ENCODE measurements at regions not wholly inside any gene's neighbourhood (a gene's known extent, or its start where the extent isn't known, plus 50 kb on each side); places are given as distances from the start of the nearest gene placed in this dataset.
"Not testable (repeated sequence)": the region's sequence is repeated elsewhere in the genome, so short reads cannot be mapped to it uniquely, and the experiment has no call there.

GRCh38 chr9:135403733-135404450 is 75.7 kb upstream of the PPP1R26 start:
- peak; percentile 89 for DNase-seq
- Histone ChIP-seq H3K4me3 (ENCODE audit: low read depth, low read length) (no peak overlapping the region), H3K27me3 (no peaks in the 10 kb centered on the region), H3K9me3 (no peaks in the 10 kb centered on the region), H3K4me1 (peaks cover 18% of the 10 kb centered on the region), H3K36me3 (no peaks in the 10 kb centered on the region)
- TF ChIP-seq CTCF (IDR thresholded peaks at IDR 0.05; ENCODE audit: low read depth, low read length): no peak

GRCh38 chr9:135404451-135405144 is 75.0 kb upstream of the PPP1R26 start:
- H3K9me3 ChIP-seq: no peaks in the 10 kb centered on the region
- no peak for DNase-seq
- peaks cover 18% of the 10 kb centered on the region for H3K4me1 ChIP-seq
- H3K27me3 ChIP-seq: no peaks in the 10 kb centered on the region
- no peak for TF ChIP-seq CTCF (IDR thresholded peaks at IDR 0.05; ENCODE audit: low read depth, low read length)
- no peaks in the 10 kb centered on the region for H3K36me3 ChIP-seq
- H3K4me3 ChIP-seq (ENCODE audit: low read depth, low read length): no peak overlapping the region

GRCh38 chr9:135405145-135405464 is 74.5 kb upstream of the PPP1R26 start:
- not testable (repeated sequence) for H3K9me3 ChIP-seq; H3K36me3 ChIP-seq; DNase-seq; H3K4me3 ChIP-seq (ENCODE audit: low read depth, low read length); H3K27me3 ChIP-seq
- peaks cover 18% of the 10 kb centered on the region for H3K4me1 ChIP-seq

- Histone ChIP-seq H3K27me3 (no peaks in the 10 kb centered on the region), H3K36me3 (no peaks in the 10 kb centered on the region), H3K9me3 (no peaks in the 10 kb centered on the region), H3K4me3 (ENCODE audit: low read depth, low read length) (no peak overlapping the region), H3K4me1 (peaks cover 7% of the 10 kb centered on the region)
- no peak for TF ChIP-seq CTCF (IDR thresholded peaks at IDR 0.05; ENCODE audit: low read depth, low read length)
- no peak for DNase-seq
Observed at GRCh38 chr9:135408476-135409254, 70.9 kb upstream of the PPP1R26 start.

GRCh38 chr9:135409286-135410200 is 70.0 kb upstream of the PPP1R26 start:
- no peaks in the 10 kb centered on the region for H3K36me3 ChIP-seq
- TF ChIP-seq CTCF (IDR thresholded peaks at IDR 0.05; ENCODE audit: low read depth, low read length): no peak
- no peaks in the 10 kb centered on the region for H3K4me1 ChIP-seq
- no peak for DNase-seq
- H3K9me3 ChIP-seq: no peaks in the 10 kb centered on the region
- H3K27me3 ChIP-seq: no peaks in the 10 kb centered on the region
- H3K4me3 ChIP-seq (ENCODE audit: low read depth, low read length): no peak overlapping the region

- TF ChIP-seq CTCF (IDR thresholded peaks at IDR 0.05; ENCODE audit: low read depth, low read length): no peak
- no peaks in the 10 kb centered on the region for H3K27me3 ChIP-seq
- no peak overlapping the region for H3K4me3 ChIP-seq (ENCODE audit: low read depth, low read length)
- no peaks in the 10 kb centered on the region for H3K9me3 ChIP-seq
- no peak for DNase-seq
- no peaks in the 10 kb centered on the region for H3K4me1 ChIP-seq
- no peaks in the 10 kb centered on the region for H3K36me3 ChIP-seq
Observed at GRCh38 chr9:135410421-135410820, 69.2 kb upstream of the PPP1R26 start.

Measured in BE2C (cell line).